ENCODE measurements at regions not wholly inside any gene's neighbourhood (a gene's known extent, or its start where the extent isn't known, plus 50 kb on each side); places are given as distances from the start of the nearest gene placed in this dataset.

DNA sequence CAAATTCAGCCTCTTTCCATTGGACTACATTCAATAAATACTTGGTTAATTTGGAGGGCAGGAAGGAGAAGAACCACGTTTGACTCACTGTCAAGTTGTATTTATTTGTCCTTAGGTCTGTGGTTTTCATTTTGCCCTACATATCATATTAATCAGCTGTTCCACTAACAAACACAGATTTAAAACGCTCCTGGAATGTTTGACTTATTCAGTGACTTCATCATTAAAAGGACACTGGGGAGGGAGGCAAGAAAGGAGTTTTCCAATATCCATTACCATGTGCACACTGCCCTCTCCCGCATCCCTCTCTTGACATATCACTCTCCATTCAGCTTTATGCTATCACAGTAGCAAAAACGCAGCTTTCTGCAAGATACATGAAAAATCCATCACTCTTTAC lies 98.2 kb upstream of the C1orf87 start:
- DNase-seq (ENCODE audit: low spot score): no peak

- DNase-seq (ENCODE audit: low spot score): no peak
Measured at GRCh38 chr1:60170709-60171108, 97.1 kb upstream of the C1orf87 start.

DNA sequence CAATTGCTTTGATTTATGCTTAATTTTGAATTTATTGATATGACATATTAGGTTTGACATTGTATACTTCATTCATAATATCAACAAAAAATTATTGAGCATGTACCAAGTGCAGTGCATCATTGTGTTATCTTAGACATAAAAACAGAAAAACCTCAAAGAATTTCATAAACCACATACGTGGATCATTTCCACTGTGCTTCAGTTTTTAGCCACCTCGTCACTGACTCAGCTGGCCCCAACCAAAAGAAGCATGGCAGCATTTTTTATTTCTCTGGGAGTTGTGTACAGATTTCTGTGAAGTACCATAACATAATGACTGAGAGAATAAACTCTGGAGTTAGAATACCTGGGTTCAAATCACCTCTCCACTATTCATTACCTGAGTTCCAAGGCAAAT lies 95.6 kb upstream of the C1orf87 start:
- DNase-seq (ENCODE audit: low spot score): no peak

DNA sequence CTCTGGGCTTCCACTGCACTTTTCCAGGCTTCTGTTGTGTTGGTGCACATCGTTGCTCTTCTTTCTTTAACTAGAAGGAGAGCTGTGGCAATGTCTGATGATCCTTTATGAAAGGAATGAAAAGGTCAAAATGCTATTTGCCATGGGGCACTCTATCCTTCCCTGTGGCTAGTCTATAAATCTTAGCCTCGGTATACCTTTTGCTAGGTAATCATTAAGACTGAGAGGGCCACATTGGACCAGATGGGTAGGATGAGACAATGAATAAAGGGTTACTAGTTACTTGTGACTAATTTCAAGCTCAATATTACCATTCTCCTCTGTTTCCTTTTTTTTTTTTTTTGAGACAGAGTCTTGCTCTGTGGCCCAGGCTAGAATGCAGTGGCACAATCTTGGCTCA lies 89.4 kb upstream of the C1orf87 start:
- no peak for DNase-seq (ENCODE audit: low spot score)

DNA sequence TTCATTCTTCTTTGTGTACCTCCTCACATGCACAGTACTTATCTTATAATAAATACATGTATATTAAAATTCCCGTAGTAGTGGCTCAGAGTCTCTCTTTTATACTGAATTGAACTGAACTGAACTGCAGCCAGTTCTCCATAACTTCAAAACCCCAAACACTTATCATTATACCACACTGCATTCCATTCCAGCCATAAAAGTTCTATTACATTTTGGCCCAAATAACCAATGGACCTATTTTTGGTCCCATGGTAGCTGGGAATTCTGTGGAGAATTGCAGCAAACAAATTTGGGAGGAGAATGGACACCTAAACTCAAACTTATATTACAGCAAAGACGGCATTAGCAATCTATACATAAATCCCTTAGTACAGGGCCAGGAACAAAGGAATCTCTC lies 86.6 kb upstream of the C1orf87 start:
- no peak for DNase-seq (ENCODE audit: low spot score)

- no peak for DNase-seq (ENCODE audit: low spot score)
Measured at GRCh38 chr1:60156371-60156770, 82.8 kb upstream of the C1orf87 start.

- DNase-seq (ENCODE audit: low spot score): no peak
Measured at GRCh38 chr1:60153961-60154360, 80.4 kb upstream of the C1orf87 start.

DNA sequence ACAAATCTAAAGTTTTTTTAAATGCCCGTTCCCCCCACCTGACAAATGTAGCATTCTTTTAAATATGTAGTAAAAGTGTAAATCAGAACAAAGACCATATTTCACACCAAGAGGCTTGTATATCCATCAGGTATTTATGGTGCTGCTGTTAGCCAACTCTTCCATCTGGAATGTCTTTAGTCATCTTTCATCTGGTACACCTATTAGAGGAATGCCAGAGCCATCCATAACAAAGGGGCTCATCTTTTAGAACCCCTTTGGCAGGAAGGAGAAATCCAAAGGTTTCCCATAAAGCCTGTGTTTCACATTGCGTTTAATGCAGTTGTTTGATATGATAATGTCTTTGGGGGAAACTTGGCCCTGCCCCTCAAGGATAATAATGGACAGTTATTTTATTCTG lies 79.3 kb upstream of the C1orf87 start:
- no peak for DNase-seq (ENCODE audit: low spot score)

GRCh38 chr1:60151311-60151710 lies 77.7 kb upstream of the C1orf87 start:
- DNase-seq (ENCODE audit: low spot score): no peak

- DNase-seq (ENCODE audit: low spot score): no peak
Measured at GRCh38 chr1:60149251-60149650, 75.7 kb upstream of the C1orf87 start.

DNA sequence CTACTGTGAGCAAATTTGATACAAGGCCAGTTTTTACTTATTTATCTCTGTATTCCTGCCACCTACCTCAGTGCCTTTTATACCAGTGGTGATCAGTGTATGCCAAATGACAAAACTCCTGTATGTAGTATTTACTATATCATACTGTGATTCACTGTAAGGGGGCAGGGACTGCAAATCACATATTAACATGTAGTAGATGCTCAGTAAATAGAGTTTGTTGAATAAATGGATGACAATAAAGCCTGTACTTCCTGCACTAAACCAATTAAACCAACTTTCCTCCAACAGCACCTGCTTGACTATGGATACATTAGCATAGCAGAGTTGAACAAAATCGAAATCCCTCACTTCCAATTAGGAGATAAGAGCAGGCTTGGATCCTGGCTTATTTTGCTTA lies 73.3 kb upstream of the C1orf87 start:
- no peak for DNase-seq (ENCODE audit: low spot score)

DNA sequence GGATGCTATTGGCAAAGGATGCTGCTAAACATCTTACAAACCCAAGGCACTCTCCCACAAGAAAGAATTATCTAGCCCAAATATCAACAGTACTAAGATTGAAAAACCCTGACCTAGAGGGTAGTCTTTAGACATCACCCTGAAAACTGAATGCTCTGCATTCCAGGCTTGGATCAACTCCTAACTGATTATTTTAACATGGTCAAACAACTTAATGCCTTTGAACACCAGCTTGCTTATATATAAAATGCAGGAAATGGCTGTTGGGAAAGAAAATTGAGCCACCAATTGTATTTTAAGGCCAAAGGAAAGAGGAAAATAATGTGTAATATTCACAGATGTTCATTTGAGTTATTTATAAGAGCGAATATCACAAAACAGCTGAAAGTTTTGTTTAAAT lies 72.2 kb upstream of the C1orf87 start:
- no peak for DNase-seq (ENCODE audit: low spot score)

- DNase-seq (ENCODE audit: low spot score): no peak
Measured at GRCh38 chr1:60141743-60142142, 68.2 kb upstream of the C1orf87 start.

GRCh38 chr1:60141276-60141675 lies 67.7 kb upstream of the C1orf87 start:
- no peak for DNase-seq (ENCODE audit: low spot score)

GRCh38 chr1:60137406-60137805 lies 63.8 kb upstream of the C1orf87 start:
- no peak for DNase-seq (ENCODE audit: low spot score)

- no peak for DNase-seq (ENCODE audit: low spot score)
Measured at GRCh38 chr1:60136395-60136794, 62.8 kb upstream of the C1orf87 start.

DNA sequence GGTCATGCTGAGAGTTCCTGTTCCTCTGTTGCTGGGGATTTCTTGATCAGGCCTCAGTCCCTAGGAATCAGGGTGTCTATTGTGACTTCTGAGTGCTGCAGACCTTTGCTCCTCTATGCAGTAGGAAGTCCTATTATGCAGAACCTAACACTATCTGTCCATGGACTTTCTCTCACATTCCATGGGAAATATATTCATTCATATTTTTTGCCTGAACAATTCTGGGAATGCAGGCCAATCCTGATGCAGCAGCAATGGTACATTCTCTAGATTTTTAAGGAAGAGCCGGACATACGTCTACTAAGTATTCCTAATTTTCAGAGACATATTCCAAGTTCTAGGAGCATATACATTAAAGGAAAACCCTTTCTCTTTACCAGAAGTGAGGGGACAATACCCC lies 61.1 kb upstream of the C1orf87 start:
- DNase-seq (ENCODE audit: low spot score): no peak

DNA sequence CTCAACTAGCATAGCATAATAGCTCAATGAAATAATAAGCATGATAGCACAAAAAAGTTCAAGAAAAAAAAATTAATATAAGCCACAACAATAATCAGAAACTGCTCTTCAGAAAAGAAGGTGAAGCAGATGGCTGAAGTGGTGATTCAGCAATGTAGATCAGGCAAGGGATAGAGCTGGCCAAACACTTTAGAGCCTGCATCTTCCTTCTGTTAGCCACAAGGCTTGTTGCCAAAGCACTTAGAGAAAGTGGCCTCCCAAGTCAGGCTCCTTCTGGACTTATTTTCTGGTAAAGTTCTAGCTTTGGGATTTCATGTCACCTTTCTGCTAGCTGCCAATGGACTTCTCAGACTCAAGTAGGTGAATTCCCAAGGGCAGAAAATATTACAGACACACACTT lies 60.3 kb upstream of the C1orf87 start:
- DNase-seq (ENCODE audit: low spot score): no peak

- DNase-seq (ENCODE audit: low spot score): no peak
Measured at GRCh38 chr1:60133000-60133673, 59.6 kb upstream of the C1orf87 start.

DNA sequence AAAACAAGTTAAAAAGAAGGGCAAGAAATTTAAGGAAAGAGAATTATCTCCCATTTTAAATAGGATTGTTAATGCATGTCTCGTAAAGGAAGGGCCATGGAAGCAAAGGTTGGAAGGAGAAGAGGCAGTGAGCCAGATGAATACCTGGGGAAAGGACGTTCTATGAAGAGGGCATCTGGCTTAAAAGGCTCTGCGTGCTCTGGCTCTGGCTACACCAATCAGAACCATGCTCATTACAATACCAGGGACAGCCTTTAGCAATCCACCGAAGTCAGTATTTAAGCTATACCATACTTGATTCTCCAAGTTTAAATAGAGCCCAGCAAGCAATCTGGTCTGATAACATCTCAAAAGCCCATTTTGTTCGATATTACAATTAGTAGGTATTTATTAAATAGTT lies 58.5 kb upstream of the C1orf87 start:
- no peak for DNase-seq (ENCODE audit: low spot score)

DNA sequence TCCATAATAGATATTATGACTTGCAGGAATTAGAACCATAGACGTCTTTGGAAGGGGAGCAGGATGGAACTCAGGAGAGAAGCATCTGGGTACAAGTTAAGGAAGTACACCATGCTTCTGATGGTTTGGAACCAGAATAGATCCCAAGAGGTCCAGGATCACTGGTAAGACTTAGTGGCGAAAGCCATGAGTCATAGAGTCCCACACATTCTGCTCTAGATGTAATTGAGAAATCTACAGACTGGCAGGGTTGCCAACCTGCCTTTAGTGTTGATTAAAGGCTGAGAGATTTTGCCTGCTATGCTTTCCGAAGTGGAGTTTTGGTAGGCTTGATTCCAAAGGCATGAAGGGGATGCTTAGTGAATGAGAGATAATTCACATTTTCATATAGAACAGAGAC lies 57.1 kb upstream of the C1orf87 start:
- DNase-seq (ENCODE audit: low spot score): no peak

GRCh38 chr1:60129911-60130310 lies 56.3 kb upstream of the C1orf87 start:
- DNase-seq (ENCODE audit: low spot score): no peak

- no peak for DNase-seq (ENCODE audit: low spot score)
Measured at GRCh38 chr1:60126723-60127122, 53.2 kb upstream of the C1orf87 start.
